ENCODE measurements at regions not wholly inside any gene's neighbourhood (a gene's known extent, or its start where the extent isn't known, plus 50 kb on each side); places are given as distances from the start of the nearest gene placed in this dataset.

- DNase-seq (ENCODE audit: low read depth): no peak
- TF ChIP-seq CTCF (IDR thresholded peaks at IDR 0.05; ENCODE audit: low read depth, low read length, missing control alignments): no peak
- no peak overlapping the region for H3K4me3 ChIP-seq (ENCODE audit: low read depth, low read length)
Observed at GRCh38 chr3:117916839-117917238, 1117.8 kb downstream of the IGSF11 start.

DNA sequence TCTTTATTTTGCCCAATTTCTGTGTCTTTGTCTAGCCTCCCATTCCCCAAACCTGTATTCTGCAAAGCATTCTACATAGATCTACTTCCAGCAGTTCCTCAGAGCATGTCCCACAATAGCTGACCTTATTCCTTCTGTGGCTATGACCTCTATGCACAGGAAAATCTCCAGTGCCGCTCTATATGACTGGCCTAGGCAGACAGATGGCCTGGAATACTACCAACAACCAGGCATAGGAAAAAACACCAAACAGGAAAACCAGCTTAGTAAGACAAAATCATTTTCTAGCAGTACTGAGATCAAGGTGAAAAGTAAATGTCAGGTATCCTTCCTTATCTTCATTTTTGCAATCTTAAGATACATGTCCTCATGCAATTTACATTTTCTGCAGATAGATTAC is 1115.0 kb downstream of the IGSF11 start:
- H3K4me3 ChIP-seq (ENCODE audit: low read depth, low read length): no peak overlapping the region
- TF ChIP-seq CTCF (IDR thresholded peaks at IDR 0.05; ENCODE audit: low read depth, low read length, missing control alignments): no peak
- no peak for DNase-seq (ENCODE audit: low read depth)

DNA sequence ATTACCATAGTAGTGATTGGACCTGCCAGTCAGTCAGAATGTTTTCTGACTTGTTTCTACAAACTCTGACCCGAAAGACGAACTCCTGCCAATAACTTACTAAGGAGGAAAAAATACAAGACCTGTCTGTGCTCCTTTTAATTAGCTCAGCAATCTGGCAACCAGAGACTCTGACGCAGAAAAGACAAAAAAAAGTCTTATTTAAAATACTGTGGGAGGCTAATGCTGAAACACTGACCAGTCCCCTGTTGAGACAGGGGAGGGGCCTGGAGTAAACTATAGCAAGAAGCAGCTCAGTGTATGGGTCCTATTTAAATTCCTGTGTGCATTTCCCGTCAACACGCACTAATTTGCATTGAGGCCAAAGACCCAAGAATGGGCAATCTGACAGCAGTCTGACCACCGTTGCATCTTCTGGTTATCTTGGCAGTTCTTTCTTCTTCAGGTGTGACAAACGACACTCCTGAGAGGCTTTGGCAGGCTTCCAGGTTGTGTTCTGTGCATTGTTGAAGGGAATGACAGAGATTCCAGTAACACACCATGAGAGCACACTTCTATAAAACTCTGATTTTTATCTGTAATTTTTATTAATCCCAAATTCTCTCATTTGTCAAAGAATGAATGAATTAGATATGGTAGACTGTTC is 1114.3 kb downstream of the IGSF11 start:
- no peak for TF ChIP-seq CTCF (IDR thresholded peaks at IDR 0.05; ENCODE audit: low read depth, low read length, missing control alignments)
- DNase-seq (ENCODE audit: low read depth): no peak
- no peak overlapping the region for H3K4me3 ChIP-seq (ENCODE audit: low read depth, low read length)

GRCh38 chr3:117921411-117921810 is 1113.2 kb downstream of the IGSF11 start:
- TF ChIP-seq CTCF (IDR thresholded peaks at IDR 0.05; ENCODE audit: low read depth, low read length, missing control alignments): no peak
- no peak for DNase-seq (ENCODE audit: low read depth)
- no peak overlapping the region for H3K4me3 ChIP-seq (ENCODE audit: low read depth, low read length)

DNA sequence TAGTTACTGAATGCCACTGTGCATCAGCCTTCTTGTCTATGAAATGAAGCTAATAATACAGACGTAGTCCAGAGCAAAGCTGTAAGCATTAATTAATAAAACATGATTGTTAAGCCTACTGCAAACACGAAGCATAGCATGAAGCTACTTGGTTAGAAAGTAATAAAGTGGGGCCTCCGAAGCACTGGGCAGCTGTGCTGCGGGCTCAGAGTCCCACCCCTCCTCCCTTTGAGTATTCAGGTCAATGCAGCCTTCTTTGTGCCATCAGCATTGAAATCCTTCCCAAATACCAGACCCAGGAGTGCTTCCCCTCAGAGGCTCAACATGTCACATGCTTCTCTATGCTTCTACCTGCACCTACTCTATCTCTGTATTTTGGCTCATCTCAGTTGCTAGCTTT is 1112.6 kb downstream of the IGSF11 start:
- no peak for TF ChIP-seq CTCF (IDR thresholded peaks at IDR 0.05; ENCODE audit: low read depth, low read length, missing control alignments)
- H3K4me3 ChIP-seq (ENCODE audit: low read depth, low read length): no peak overlapping the region
- DNase-seq (ENCODE audit: low read depth): no peak

GRCh38 chr3:117926819-117927218 is 1107.8 kb downstream of the IGSF11 start:
- no peak overlapping the region for H3K4me3 ChIP-seq (ENCODE audit: low read depth, low read length)
- no peak for TF ChIP-seq CTCF (IDR thresholded peaks at IDR 0.05; ENCODE audit: low read depth, low read length, missing control alignments)
- DNase-seq (ENCODE audit: low read depth): no peak

DNA sequence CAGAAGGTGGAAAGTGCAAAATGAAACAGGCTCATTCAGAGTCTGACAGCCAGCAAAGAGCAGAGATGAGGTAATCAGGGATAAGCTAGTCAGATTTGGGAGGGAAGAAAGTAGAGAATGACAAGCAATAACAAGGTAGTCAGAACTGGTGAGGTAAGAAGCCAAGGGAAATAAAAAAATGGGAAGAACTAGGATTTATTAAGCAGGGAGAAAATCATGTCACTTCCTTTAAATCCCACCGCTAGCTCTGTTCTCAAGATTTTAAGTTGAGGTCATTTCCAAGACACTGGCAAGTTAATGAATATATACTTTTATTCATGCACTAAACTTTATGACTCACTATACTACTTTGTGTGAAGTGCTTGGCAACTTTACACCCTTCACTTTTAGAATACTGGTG is 1106.8 kb downstream of the IGSF11 start:
- no peak overlapping the region for H3K4me3 ChIP-seq (ENCODE audit: low read depth, low read length)
- no peak for TF ChIP-seq CTCF (IDR thresholded peaks at IDR 0.05; ENCODE audit: low read depth, low read length, missing control alignments)
- no peak for DNase-seq (ENCODE audit: low read depth)

Measured in GM12864 (cell line).